HG03342 (cell line): ENCODE measurements at regions not wholly inside any gene's neighbourhood (a gene's known extent, or its start where the extent isn't known, plus 50 kb on each side); places are given as distances from the start of the nearest gene placed in this dataset.

Experiments used
- ATAC-seq: cut with Tn5 transposase; IDR thresholded peaks from one replicate; pipeline ENCODE4 v1.9.1; 2021; ENCODE audit warnings: mild to moderate bottlenecking, moderate library complexity; ENCODE audit not compliant: unreplicated experiment

DNA sequence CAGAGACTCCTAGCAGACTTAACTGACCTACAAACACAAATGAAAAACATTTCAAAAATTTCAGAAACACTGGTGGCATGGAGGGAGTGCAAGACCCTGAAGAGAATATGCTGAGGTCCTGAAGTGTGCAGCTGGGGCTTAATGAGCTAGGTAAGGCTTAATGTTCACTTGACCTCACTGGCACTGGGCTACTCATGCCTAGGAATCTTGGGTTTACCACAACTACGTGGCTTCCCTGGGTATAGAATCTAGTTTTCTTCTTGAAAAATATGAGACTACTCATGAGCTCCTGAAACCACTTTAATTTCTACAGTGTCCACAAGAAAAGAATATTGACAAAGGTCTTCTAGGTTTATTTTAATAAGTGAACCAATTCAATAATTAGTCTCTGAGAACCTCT is 139.8 kb downstream of the HNMT start:
- ATAC-seq: no peak

GRCh38 chr2:138105358-138105757 is 141.1 kb downstream of the HNMT start:
- ATAC-seq: no peak

DNA sequence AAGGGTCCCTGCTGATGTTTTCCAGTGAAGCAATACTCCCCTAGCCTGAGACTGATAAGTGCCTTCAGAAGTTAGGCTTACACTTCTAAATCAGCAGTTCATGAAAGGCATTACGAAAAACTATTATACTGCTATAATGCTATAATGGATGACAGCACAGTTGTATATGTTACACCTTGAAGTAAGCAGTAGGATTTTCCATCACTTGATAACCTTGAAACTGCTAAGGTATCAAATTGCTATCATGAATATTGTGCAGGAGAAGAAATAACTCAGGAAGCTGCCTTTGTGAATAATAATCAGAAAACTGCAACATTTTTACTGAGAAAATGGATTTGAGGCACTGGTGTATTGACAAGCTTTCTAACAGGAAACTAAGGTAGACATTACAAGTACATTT is 142.3 kb downstream of the HNMT start:
- no peak for ATAC-seq

GRCh38 chr2:138107288-138107687 is 143.0 kb downstream of the HNMT start:
- no peak for ATAC-seq

- no peak for ATAC-seq
These were observed 146.3 kb downstream of the HNMT start for GRCh38 chr2:138110453-138111083.

- no peak for ATAC-seq
These were observed 148.3 kb downstream of the HNMT start for GRCh38 chr2:138112536-138112935.

GRCh38 chr2:138113871-138114525 is 149.7 kb downstream of the HNMT start:
- no peak for ATAC-seq

DNA sequence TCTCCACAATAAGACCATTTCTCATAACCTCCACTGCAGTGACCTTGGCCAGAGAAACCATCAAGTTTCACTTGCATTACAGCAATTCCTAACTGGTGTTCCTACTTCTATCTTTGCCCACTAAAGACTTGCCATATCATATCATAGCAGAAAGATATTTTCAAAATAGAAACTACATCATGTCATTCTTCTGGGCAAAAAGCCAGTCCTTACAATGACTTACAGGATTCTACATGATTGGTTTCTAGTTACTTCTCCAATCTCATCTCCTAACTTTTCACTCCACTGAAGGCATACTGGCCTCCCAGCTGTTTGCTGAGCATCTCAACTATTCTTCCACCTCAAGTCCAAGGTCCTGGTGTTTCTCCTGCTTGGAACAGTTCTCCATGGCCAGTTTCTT is 151.4 kb downstream of the HNMT start:
- ATAC-seq: no peak

- no peak for ATAC-seq
These were observed 152.2 kb downstream of the HNMT start for GRCh38 chr2:138116456-138116855.

DNA sequence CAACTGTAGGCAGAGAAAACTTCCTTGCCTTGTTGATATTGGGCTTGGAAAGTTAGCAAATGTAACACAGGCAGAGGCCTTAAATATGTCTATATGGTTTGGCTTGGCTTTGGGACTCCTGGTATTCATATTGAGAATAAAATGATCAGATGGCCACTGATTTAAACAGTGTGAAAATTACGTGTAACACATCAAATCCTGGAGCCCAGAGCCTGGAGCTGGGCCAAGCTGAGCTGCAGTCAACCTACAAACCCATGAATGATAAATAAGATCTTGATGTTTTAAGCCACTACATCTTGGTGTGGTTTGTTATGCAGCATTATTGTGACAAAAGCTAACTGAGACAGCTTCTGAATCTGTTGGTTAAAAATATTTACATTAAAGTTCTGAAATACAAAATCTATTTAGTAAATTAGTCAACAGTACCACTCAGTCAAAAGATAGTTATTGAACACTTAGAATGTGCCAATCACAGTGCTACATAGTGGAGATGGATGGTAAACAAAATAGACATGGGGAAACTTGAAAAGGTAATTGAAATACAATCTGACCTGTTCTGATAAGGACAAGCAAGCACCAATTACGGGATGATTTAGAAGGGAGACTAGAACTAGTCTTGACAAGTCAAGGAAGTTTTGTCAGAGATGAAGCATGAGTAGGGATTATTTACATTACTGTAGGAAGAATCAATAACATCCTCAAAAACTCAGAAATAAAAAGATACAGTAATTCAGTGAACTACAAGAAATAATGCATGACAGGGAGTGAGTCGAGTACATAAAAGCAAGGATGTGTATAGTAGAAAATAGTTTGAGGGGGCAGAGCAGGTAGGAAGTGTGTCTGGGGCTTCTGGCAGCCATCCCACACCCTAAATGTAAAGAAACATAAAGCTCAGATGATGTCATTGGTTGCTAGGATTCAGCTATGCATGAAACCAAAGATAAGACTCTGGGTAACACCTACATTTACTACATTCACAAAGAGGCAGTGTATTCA is 157.7 kb downstream of the HNMT start:
- no peak for ATAC-seq

DNA sequence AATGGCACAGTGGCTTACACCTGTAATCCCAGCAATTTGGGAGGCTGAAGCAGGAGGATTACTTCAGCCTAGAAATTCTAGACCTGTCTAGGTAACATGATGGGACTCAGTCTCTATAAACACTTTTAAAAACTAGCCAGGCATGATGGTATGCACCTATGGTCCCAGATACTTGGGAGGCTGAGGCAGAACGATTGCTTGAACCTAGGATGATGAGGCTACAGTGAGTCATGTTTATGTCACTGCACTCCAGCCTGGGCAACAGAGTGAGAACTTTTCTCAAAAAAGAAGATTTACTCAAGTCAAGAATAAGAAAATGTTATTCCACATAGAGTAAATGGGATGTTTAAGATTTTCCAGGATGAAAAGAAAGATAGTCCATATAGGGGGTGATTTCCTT is 158.6 kb downstream of the HNMT start:
- ATAC-seq: no peak

DNA sequence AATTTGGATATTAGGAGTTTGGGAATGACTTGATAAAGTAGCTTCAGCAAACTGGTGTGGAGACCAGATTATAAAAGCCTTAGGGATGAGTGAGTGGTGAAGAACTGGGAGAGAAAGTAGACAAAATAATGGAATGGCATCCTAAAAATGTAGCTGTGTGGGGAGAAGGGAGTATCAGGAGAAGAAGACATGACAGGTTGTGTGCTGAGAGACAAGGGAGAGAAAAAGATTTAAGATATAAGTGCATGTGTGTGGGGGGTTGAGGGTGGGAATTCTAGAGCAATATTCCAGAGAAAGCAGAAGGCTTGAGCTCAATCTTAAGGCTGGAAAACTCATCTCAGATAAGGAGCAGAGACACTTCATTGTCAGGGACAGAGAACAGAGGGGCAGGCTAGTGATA is 159.5 kb downstream of the HNMT start:
- no peak for ATAC-seq

GRCh38 chr2:138124521-138124920 is 160.2 kb downstream of the HNMT start:
- no peak for ATAC-seq

DNA sequence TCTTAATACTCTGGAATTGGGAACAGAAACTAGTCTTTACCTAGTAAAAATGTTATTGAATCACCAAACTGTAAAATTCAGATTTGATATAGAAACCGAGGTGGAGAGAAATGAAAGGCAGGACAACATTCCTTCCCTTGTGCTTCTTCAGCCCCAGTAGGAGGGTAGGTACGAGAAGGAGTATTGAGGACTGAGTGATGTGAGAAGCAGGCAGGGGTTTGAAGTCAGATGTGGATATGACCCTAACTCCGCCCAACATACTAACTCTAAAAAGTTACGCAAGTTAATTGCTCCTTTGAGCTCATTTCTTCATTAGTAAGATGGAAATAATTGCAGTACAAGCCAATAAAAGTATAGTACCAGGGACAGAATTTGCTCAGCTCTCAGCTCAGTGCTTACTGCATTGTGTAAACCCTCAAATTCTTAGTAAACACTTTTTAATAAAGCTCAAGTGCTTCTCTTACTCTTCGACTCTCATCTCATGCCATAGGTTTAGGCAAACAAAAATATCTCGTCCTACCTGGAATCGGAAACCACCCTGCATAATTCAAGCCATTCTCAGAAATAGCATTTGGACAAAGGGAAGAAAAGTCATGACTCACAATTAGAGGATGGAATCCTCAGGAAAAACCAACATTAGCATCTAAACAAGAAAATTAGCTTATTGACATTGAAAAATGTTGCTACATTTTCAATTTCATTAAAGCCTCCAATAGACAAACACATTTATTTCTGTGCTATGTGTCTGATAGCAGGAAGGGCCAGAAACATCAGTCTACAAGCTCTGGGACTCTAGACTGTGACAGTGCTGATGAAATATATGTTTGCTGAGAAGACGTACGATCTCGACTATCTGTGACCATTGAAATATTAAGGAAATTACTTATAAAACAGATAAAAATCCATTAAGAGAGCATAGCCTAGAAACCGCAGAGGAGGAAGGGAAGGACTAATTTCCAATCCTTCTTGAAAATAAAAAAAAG is 161.3 kb downstream of the HNMT start:
- ATAC-seq: no peak

DNA sequence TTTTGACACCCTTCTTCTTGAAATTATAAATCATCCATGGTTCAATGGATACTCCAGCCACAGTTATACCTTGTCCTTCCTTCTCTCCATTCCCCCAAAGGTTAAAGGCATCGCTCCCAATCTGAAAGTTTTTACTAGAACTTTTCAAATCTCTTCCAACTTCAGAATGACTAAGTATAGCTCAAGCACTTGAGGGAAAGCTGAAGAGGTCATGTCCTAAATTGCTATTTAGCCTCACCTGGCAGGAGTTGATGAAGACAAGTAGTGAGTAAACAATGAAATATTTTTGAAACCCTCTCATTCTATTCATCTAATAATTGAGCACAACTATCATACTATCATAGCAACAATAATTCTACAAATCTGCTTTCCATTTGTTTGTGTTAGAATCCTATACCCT is 167.8 kb downstream of the HNMT start:
- ATAC-seq: no peak

DNA sequence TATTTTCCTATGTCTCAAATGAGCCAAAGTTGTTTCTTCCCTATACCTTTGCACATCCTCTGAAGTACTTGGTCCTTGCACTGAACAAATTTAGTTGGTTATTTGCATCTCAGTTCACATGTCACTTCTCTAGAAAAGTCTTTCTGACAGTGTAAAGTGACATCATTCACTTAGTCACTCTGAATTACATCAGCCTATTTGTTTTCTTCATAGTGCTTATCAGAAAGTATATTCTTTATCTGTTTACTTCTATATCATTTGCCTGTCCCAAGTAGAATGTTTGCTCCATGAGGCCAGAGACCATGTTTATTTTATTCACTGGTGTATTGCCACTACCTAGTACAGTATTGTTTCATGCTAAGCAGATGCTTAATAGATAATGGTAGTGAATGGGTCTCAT is 173.7 kb downstream of the HNMT start:
- ATAC-seq: no peak

DNA sequence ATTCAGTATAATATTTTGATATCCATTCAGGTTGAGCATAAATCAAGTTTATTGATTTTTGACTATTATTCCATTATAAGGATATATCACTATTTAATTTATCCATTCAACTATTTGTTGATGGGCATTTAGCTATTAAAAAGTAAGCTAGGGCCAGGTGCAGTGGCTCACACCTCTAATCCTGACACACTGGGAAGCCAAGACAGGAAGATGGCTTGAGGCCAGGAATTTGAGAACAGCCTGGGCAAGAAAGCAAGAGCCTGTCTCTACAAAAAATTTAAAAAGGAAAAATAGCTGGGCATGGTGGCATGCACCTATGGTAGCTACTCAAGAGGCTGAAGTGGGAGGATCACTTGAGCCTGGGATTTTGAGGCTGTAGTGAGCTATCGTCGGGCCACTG is 183.5 kb downstream of the HNMT start:
- no peak for ATAC-seq

DNA sequence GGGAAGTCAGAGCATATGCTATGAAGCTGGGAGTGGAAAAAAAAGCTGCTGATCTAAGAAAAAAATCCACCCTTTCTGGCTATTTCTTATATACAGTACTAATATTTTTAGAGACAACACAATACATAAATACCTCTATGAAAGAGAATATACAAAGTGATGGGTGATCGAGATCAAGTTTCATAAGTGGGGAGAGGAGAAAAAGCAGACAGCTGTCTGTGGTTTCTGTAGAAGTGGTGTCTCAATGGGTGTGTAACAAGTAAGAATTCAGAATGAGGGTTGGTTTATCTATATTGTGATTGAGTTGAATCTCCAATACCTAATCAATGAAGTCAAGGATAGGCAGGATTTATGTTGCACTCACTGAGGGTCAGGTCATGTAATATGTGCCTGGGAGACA is 191.0 kb downstream of the HNMT start:
- no peak for ATAC-seq

DNA sequence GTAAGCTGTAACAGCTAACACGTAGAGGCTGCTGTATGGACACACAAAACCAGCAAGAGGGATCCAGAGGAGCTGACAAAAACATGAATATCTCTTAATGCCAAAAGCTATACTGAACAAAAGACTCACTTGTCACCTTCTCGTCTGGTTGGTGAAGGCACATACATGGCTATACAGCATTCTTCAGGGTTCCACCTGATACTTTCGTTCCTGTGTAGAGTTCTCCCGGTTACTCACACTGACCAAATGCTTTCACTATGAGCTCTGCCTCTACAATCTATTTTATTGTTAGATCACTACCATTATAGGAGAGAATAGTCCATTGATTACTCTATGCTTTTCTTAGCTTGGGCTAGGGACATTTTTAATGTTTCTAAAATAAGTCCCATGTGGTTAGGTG is 193.1 kb downstream of the HNMT start:
- ATAC-seq: no peak

DNA sequence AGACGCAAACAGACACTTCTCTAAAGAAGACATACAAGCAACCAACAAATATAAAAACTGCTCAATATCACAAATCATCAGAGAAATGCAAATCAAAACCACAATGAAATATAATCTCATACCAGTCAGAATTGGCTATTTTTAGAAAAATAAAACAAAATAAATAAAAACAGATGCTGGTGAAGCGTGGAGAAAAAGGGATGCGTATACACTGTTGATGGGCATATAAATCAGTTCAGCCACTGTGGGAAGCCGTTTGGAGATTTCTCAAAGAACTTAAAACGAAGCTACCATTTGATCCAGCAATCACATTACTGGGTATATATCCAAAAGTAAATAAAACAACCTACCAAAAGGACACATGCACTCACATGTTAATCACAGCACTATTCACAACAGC is 206.2 kb downstream of the HNMT start:
- ATAC-seq: no peak

GRCh38 chr2:138171244-138171643 is 207.0 kb downstream of the HNMT start:
- no peak for ATAC-seq
